Amygdala (tissue), 56 donors: ENCODE measurements at regions not wholly inside any gene's neighbourhood (a gene's known extent, or its start where the extent isn't known, plus 50 kb on each side); places are given as distances from the start of the nearest gene placed in this dataset.
A peak's percentile ranks its signal among the peaks of the same experiment; 100 is the strongest.
"Not testable (repeated sequence)": the region's sequence is repeated elsewhere in the genome, so short reads cannot be mapped to it uniquely, and the experiment has no call there.

Source experiments
- DNase-seq, 56 donors: peaks; one replicate each; lab custom pipeline; 2025; lab: John Stamatoyannopoulos, UW

DNA sequence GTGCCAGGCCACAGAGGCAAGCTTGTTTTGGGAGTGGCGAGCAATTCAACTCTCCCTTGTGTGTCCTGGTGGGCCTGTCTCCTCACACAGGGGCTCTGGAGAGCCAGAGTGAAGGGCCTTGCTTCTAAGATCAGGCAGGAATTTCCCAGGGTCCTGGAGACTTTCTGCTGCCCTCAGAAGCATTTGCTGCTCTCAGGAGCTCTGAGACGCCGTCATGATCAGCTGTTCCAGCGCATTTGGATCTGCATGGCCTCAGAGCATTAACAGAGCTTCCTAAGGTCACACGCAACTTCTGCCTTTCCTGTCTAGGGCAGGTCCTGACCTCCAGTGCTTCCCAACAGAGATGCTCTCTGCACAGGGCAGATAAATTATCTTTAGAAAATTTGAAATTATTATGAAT, 52.2 kb upstream of the C10orf90 start:
- DNase-seq = no peak

- DNase-seq = no peak
Measured at GRCh38 chr10:126723226-126723625, 52.7 kb upstream of the C10orf90 start.

DNA sequence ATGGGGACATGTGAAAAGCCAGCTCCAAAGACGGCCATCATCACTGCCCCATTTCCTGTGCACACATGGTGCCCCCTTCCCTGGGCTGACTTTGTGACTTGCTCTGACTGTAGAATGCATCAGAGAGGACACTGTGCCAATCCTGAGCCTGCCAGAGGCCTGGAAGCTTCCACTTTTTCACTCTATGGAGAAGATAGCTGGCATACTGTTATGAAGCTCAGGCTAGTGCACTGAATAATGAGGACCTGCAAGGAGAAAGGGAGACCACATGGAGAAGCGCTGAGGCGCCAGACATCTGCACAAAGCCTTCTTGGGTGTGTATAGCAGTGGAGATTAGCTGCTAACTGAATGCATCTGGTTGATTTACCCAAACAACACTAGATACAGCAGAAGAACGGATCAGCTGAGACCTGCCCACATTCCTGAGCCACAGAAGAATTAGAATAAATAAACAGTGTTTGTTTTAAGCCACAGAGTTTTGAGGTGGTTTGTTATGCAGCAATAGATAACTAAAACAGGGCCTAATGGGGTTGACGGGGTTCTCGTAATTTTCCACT, 58.9 kb upstream of the C10orf90 start:
- no peak for DNase-seq

- no peak for DNase-seq
Measured at GRCh38 chr10:126730856-126731609, 60.5 kb upstream of the C10orf90 start.

DNA sequence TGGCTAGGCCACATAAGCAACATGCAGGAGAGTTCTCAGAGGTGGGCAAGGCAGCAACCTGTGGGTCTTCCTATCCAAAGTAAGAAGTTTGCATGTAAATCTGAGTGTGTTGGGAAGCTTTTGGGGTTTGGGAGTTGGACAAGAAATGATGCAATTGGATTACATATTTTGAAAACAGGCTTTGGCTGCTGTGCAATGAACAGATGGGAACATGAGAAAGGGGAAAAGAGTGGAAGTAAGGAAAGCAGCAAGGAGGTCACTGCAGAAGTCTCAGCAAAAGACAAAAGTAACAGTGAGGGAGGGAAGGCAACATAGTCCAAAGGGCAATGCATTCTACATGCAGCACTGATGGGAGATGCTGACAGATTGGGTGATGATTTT, 61.1 kb upstream of the C10orf90 start:
- no peak for DNase-seq

DNA sequence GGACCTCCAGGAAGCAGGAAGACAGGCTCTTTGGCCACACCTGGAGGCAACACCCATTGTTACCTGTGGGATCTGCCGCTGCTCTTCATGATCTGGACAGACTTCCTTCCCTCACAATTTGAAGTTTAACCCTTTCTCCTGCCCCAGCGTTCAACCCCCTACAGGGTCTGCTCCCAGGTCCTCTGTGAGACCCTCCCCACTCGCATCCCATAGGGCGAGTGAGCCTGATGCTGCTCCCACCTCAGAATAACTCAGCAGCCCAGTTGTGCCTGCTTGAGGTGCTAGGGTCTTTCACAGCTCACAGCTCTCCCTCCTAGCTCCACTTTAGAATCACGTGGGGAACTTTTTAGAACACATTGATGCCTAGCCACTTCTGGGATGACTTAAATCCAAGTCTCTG, 61.8 kb upstream of the C10orf90 start:
- DNase-seq = no peak

GRCh38 chr10:126732868-126733267, 62.4 kb upstream of the C10orf90 start:
- no peak for DNase-seq

DNA sequence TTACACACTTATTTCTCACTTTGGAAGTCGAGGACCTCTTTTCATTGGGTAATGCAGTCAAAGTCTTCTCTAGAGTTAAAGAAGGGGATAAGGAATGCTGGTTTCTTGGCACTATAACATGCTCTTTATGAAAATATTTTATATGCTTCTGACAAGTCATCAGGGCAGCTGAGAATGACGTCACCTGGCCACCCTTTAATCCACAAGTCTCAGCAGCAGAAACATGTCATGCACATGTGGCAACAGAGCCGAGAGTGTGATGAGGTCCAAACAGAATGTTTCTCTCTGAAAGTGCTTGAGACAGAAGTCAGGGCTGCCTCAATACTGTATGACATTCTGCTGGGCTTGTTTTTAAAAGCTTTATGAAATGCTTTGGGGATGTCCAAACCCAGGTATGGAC, 63.5 kb upstream of the C10orf90 start:
- no peak for DNase-seq

GRCh38 chr10:126734967-126735366, 64.5 kb upstream of the C10orf90 start:
- DNase-seq = peak in 11 of 56 donors; percentile 1 to 33 (median 7)

DNA sequence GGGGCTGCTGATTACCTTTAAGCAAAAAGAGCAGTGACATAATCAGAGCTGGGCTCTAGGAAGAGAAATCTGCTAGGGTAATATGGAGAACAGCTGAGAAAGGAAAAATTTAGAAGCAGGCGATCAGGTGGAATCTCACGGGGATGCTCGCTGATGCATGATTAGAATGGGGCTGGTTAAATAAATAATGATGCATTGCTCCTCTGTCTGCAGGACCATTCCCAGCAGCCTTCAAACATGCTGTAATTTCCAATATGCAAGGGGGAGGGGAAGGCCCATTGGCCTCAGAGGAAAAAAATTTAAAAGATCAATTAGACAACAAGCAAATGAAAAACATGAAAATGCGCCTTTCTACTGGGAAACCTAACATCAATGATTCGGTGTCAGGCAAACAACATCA, 65.6 kb upstream of the C10orf90 start:
- no peak for DNase-seq

- DNase-seq = no peak
Measured at GRCh38 chr10:126736727-126737126, 66.2 kb upstream of the C10orf90 start.

DNA sequence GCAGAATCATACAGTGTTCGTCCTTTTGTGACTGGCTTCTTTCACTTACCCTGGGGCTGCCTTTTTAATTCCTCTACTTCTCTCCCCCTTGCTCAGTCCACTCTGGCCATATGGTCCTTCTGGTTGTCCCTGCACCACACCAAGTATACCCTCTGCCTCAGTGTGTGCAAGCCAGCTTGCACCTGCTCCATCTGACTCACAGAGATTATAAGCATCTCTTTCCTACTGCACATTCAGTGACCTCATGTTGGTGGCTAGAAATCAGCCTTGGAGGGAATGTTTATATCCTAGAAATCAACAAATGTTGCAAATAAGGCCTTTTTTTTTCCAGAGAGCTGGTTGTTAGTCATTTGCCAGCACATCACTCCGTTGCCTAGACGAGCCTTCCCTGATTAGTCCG, 67.5 kb upstream of the C10orf90 start:
- no peak for DNase-seq

GRCh38 chr10:126744571-126744970, 74.1 kb upstream of the C10orf90 start:
- DNase-seq = no peak

DNA sequence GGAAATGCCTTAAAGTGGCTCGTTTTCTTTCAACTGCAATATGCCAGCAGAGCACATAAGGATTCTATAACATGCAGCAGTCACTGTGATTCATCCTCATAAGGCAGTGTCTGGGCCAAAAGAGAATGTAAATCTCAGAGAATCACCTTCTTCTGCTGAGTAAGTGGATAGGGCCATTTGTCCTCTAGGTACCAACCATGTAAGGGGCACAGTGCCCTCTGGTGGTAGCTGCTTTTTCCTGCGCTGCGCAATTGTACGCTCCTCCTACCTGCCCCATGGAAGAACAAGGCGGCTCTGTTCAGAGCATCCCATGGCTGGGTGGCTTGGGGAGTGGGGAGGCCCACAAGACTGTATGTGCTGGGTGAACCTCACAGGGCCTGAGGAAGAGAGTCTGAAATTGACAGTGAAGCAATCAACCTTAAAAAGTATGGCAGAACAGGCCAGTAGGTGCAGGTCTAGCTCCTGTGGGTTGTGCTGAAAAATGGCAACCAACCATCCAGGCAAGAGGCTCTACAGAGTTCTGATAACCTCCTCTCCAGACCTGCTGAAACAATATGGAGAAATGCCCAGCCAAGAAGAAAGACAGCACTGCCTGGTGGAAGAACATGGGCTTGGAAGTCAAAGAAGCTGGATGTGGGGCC, 78.6 kb upstream of the C10orf90 start:
- DNase-seq = peak in 52 of 56 donors; percentile 12 to 88 (median 52)

GRCh38 chr10:126754966-126755365, 84.5 kb upstream of the C10orf90 start:
- no peak for DNase-seq

DNA sequence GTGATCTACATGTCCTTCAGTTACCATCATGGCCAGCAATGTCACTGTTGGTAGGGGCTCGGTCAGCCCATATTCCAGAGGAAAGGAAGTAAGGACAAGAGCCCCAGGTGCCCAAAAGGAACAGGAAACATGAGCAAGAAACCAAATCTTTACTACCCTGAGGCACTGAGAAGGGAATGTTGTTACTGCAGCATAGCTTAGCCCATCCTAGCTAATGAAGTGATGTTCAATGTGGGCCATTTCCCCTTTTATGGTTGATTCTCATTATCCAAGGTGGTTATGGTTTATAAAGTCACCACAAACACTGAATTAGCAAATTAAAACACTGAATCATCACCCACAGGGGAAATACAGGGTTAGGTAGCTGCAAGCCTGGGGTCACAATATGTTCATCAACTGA, 88.4 kb upstream of the C10orf90 start:
- no peak for DNase-seq

DNA sequence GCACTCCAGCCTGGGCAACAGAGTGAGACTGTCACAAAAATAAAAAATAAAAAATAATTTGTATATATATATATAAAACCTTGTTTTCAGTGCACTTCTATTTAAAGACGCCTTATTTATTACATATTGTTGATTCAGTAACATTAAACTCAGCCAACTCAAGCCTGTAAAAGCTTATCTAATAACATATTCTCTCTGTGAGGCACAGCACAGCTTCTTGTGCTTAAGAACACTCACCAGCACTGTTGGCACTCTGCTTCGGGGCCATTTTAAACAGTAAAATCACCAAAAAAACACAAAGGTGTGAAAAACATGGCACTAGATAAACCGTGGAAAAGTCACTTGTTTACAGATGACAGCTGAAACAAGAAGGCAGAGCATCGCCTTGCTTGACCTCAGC, 89.0 kb upstream of the C10orf90 start:
- no peak for DNase-seq

DNA sequence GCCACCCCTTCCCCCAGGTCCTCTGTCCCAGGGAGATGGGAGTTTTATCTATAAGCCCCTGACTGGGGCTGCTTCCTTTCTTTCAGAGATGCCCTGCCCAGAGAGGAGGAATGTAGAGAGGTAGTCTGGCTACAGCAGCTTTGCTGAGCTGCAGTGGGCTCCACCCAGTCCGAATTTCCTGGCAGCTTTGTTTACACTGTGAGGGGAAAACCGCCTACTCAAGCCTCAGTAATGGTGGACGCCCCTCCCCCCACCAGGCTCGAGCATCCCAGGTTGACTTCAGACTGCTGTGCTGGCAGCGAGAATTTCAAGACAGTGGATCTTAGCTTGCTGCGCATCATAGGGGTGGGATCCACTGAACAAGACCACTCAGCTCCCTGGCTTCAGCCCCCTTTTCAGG, 96.2 kb upstream of the C10orf90 start:
- not testable (repeated sequence) for DNase-seq

DNA sequence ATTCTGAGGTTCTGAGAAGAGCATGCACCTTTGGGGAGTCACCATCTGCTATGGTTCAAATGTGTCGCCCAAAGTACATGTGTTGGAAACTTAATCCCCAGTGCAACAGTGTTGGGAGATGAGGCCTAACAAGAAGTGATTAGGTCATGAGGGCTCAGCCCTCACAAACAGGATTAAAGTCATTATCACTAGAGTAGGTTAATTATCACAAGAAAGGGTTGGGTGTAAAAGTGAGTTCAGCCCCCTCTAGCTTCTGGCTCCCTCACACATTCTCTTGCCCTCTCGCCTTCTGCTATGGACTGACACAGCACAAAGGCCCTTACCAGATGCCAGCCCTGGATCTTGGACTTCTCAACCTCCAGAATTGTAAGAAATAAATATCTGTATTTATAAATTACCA, 100.3 kb upstream of the C10orf90 start:
- no peak for DNase-seq

GRCh38 chr10:126776168-126776567, 105.7 kb upstream of the C10orf90 start:
- DNase-seq = no peak

DNA sequence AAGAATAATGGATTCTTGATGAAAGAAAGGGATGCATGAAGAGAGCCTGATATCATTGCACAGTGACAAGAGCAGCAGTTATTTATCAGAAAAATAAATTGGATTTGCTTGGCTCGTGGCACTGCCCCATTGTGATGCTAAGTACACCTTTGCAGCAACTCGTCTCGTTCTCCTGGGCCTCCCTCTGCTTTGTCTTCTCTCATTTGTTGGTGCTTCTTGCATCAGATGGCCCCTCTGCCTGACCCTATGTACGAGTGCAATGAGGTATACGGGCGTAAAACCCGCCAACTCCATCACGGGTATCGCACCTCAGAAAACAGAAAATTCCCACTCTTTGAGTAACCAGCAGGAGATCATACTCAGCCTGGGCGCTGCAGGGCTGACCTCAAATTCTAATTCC, 107.2 kb upstream of the C10orf90 start:
- no peak for DNase-seq
